Breast epithelium (tissue), 3 donors: ENCODE measurements at regions not wholly inside any gene's neighbourhood (a gene's known extent, or its start where the extent isn't known, plus 50 kb on each side); places are given as distances from the start of the nearest gene placed in this dataset.

ENCODE experiments used
- CTCF ChIP-seq, 3 donors: fragments of 450-650 bp; IDR thresholded peaks; one replicate each; pipeline ENCODE4 v1.5.1; 2016 to 2017; ENCODE audit warnings: antibody characterized with exemption in 3 of 3, mild to moderate bottlenecking in 3 of 3, moderate library complexity in 3 of 3
- POLR2A ChIP-seq: fragments of 450-650 bp; IDR thresholded peaks from one replicate; pipeline ENCODE4 v1.6.1; 2016; ENCODE audit warnings: antibody characterized with exemption, mild to moderate bottlenecking, moderate library complexity
- POLR2AphosphoS5 ChIP-seq, 3 donors: sonication (generic); formaldehyde crosslinking; IDR thresholded peaks; one replicate each; pipeline ENCODE4 v1.6.1; 2017; ENCODE audit warnings: antibody characterized with exemption in 3 of 3

- TF ChIP-seq CTCF (IDR thresholded peaks at IDR 0.05), result no peak
- TF ChIP-seq POLR2A, result no peak
- TF ChIP-seq POLR2AphosphoS5 (IDR thresholded peaks at IDR 0.05), result no peak
These were observed 302.8 kb upstream of the B3GALT2 start for GRCh38 chr1:193489191-193489590.
